ENCODE measurements at regions not wholly inside any gene's neighbourhood (a gene's known extent, or its start where the extent isn't known, plus 50 kb on each side); places are given as distances from the start of the nearest gene placed in this dataset.
"Not testable (repeated sequence)": the region's sequence is repeated elsewhere in the genome, so short reads cannot be mapped to it uniquely, and the experiment has no call there.

- no peak for DNase-seq
- Histone ChIP-seq H3K9me3 (no peaks in the 10 kb centered on the region), H3K4me1 (no peaks in the 10 kb centered on the region), H3K36me3 (no peaks in the 10 kb centered on the region), H3K27ac (no peak overlapping the region), H3K27me3 (no peaks in the 10 kb centered on the region), H3K4me3 (replicated peaks in 1 of 3) (no peak overlapping the region)
- 52 to 53% methylated on average over 1 of the region's 1 CpG for WGBS, 2 donors
- intact Hi-C loops (cut with DNase I), result no loop called here
- TF ChIP-seq, protein P1, sequence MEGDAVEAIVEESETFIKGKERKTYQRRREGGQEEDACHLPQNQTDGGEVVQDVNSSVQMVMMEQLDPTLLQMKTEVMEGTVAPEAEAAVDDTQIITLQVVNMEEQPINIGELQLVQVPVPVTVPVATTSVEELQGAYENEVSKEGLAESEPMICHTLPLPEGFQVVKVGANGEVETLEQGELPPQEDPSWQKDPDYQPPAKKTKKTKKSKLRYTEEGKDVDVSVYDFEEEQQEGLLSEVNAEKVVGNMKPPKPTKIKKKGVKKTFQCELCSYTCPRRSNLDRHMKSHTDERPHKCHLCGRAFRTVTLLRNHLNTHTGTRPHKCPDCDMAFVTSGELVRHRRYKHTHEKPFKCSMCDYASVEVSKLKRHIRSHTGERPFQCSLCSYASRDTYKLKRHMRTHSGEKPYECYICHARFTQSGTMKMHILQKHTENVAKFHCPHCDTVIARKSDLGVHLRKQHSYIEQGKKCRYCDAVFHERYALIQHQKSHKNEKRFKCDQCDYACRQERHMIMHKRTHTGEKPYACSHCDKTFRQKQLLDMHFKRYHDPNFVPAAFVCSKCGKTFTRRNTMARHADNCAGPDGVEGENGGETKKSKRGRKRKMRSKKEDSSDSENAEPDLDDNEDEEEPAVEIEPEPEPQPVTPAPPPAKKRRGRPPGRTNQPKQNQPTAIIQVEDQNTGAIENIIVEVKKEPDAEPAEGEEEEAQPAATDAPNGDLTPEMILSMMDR (IDR thresholded peaks at IDR 0.05), result no peak
- TF ChIP-seq POLR2A (IDR thresholded peaks at IDR 0.05), result no peak
Observed at GRCh38 chr14:43338713-43339112, 1168.4 kb downstream of the FSCB start.

DNA sequence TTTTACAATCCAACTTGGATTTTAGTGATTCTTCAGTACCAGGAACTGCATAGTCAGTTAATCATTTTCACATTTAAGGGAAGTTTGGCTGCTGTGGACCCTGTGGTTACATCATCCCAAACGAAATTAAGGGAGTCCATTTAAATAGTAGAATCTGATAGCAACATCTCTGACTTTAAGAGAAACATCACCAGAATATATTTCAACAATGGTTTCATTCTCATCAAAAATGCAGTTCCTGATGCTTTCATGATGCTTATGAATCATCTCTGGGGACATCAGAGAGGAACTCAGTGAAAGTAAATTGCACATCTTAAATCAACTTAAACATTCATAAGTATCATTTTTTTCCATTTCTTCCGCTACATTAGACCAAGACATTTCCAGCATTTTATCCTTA, 1170.7 kb downstream of the FSCB start:
- H3K4me1 ChIP-seq, result no peaks in the 10 kb centered on the region
- H3K36me3 ChIP-seq, result no peaks in the 10 kb centered on the region
- H3K27ac ChIP-seq, result no peak overlapping the region
- H3K9me3 ChIP-seq, result no peaks in the 10 kb centered on the region
- WGBS, 2 donors, result 70 to 77% methylated on average over 2 of the region's 2 CpGs
- DNase-seq, result no peak
- intact Hi-C loops (cut with DNase I), result no loop called here
- H3K27me3 ChIP-seq, result no peaks in the 10 kb centered on the region
- no peak for TF ChIP-seq POLR2A (IDR thresholded peaks at IDR 0.05)
- TF ChIP-seq, protein P1 (IDR thresholded peaks at IDR 0.05), result no peak
- H3K4me3 ChIP-seq (replicated peaks in 1 of 3), result no peak overlapping the region

- intact Hi-C loops (cut with DNase I); H3K27ac ChIP-seq; H3K4me1 ChIP-seq; H3K36me3 ChIP-seq; DNase-seq; H3K27me3 ChIP-seq; H3K9me3 ChIP-seq; H3K4me3 ChIP-seq (replicated peaks in 1 of 3): not testable (repeated sequence)
- WGBS, 2 donors, result 89 to 94% methylated on average over 14 to 21 of the region's 24 CpGs
Observed at GRCh38 chr14:43326501-43327407, 1180.3 kb downstream of the FSCB start.

GRCh38 chr14:43316427-43316826, 1190.7 kb downstream of the FSCB start:
- Histone ChIP-seq H3K4me1 (no peaks in the 10 kb centered on the region), H3K27me3 (no peaks in the 10 kb centered on the region), H3K4me3 (replicated peaks in 1 of 3) (no peak overlapping the region), H3K27ac (no peak overlapping the region), H3K9me3 (no peaks in the 10 kb centered on the region), H3K36me3 (no peaks in the 10 kb centered on the region)
- TF ChIP-seq POLR2A (IDR thresholded peaks at IDR 0.05), result no peak
- TF ChIP-seq, protein P1 (IDR thresholded peaks at IDR 0.05), result no peak
- intact Hi-C loops (cut with DNase I), result no loop called here
- no peak for DNase-seq
- 76 to 88% methylated on average over 2 of the region's 2 CpGs for WGBS, 2 donors

DNA sequence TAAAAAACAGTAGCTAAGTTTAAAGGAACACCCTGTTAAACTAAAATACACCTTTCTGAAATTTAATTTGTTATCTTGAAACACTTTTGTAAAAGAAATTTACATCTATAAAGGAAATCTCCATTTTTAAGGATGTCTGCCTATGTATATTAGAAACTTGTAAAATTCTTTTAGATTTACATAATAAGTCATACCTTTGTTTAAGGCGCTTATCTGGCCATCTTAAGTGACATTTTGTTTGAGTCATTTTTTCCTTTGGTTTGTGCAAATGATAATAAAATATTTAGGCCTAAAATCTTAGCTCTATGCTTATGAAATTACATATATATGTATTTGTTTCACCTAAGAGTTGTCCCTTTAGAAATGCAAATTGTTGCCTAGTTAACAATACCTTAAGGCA, 1193.4 kb downstream of the FSCB start:
- Histone ChIP-seq H3K27ac (no peak overlapping the region), H3K4me1 (no peaks in the 10 kb centered on the region), H3K27me3 (no peaks in the 10 kb centered on the region), H3K9me3 (no peaks in the 10 kb centered on the region), H3K36me3 (no peaks in the 10 kb centered on the region), H3K4me3 (replicated peaks in 1 of 3) (no peak overlapping the region)
- TF ChIP-seq POLR2A (IDR thresholded peaks at IDR 0.05), result no peak
- TF ChIP-seq, protein P1 (IDR thresholded peaks at IDR 0.05), result no peak
- WGBS, 2 donors, result 89 to 94% methylated on average over 1 of the region's 1 CpG
- intact Hi-C loops (cut with DNase I), result no loop called here
- DNase-seq, result no peak

Measured in thyroid gland (tissue), 4 donors.